Thyroid gland (tissue), 4 donors: ENCODE measurements at regions not wholly inside any gene's neighbourhood (a gene's known extent, or its start where the extent isn't known, plus 50 kb on each side); places are given as distances from the start of the nearest gene placed in this dataset.

Experiments
- POLR2A ChIP-seq, 2 donors: fragments of 450-650 bp; IDR thresholded peaks; one replicate each; pipeline ENCODE4 v1.6.1; 2017; ENCODE audit warnings: antibody characterized with exemption in 2 of 2, mild to moderate bottlenecking in 2 of 2, moderate library complexity in 1 of 2
- TF ChIP-seq, protein P1 (sequence below), 6 experiments: fragments of 200-600 bp in 3 of 6; fragments of 450-650 bp in 3 of 6; sonication (generic) in 3 of 6; IDR thresholded peaks; one replicate each; pipeline ENCODE4 v1.5.1; 2016 to 2019; ENCODE audit warnings: antibody characterized with exemption in 6 of 6, mild to moderate bottlenecking in 2 of 6, inconsistent platforms in 1 of 6, moderate library complexity in 1 of 6

DNA sequence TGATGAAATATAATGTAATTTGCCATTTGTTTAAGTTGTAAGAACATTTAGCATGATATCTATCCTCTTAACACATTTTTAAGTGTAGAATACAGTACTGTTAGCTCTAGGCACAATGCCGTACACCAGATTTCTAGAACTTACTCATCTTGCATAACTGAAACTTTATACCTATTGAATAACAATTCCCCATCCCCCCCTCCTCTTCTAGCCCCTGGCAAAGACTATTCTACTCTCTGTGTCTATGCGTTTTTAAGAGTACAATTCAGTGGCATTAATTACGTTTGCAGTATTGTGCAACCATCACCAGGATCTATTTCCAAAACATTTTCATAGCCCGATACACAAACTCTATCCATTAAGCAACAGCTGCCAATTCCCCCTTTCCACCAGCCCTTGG lies 261.7 kb downstream of the PLOD2 start:
- TF ChIP-seq, protein P1, sequence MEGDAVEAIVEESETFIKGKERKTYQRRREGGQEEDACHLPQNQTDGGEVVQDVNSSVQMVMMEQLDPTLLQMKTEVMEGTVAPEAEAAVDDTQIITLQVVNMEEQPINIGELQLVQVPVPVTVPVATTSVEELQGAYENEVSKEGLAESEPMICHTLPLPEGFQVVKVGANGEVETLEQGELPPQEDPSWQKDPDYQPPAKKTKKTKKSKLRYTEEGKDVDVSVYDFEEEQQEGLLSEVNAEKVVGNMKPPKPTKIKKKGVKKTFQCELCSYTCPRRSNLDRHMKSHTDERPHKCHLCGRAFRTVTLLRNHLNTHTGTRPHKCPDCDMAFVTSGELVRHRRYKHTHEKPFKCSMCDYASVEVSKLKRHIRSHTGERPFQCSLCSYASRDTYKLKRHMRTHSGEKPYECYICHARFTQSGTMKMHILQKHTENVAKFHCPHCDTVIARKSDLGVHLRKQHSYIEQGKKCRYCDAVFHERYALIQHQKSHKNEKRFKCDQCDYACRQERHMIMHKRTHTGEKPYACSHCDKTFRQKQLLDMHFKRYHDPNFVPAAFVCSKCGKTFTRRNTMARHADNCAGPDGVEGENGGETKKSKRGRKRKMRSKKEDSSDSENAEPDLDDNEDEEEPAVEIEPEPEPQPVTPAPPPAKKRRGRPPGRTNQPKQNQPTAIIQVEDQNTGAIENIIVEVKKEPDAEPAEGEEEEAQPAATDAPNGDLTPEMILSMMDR (IDR thresholded peaks at IDR 0.05): no peak
- no peak for TF ChIP-seq POLR2A (IDR thresholded peaks at IDR 0.05)
